ENCODE measurements at regions not wholly inside any gene's neighbourhood (a gene's known extent, or its start where the extent isn't known, plus 50 kb on each side); places are given as distances from the start of the nearest gene placed in this dataset.

- no peak for DNase-seq
Observed at GRCh38 chr17:33484559-33484958, 191.5 kb upstream of the ASIC2 start.

- no peak for DNase-seq
Observed at GRCh38 chr17:33486135-33486885, 193.2 kb upstream of the ASIC2 start.

GRCh38 chr17:33487187-33487879, 194.2 kb upstream of the ASIC2 start:
- no peak for DNase-seq

- no peak for DNase-seq
Observed at GRCh38 chr17:33491871-33492481, 198.9 kb upstream of the ASIC2 start.

GRCh38 chr17:33492731-33493265, 199.7 kb upstream of the ASIC2 start:
- DNase-seq = no peak

GRCh38 chr17:33493566-33493965, 200.5 kb upstream of the ASIC2 start:
- no peak for DNase-seq

- no peak for DNase-seq
Observed at GRCh38 chr17:33494151-33494550, 201.1 kb upstream of the ASIC2 start.

- DNase-seq = no peak
Observed at GRCh38 chr17:33497623-33498022, 204.5 kb upstream of the ASIC2 start.

- DNase-seq = no peak
Observed at GRCh38 chr17:33498069-33498468, 205.0 kb upstream of the ASIC2 start.

- no peak for DNase-seq
Observed at GRCh38 chr17:33499040-33499439, 205.9 kb upstream of the ASIC2 start.

GRCh38 chr17:33500151-33500550, 207.1 kb upstream of the ASIC2 start:
- no peak for DNase-seq

- DNase-seq = no peak
Observed at GRCh38 chr17:33501185-33501584, 208.1 kb upstream of the ASIC2 start.

GRCh38 chr17:33504571-33504970, 211.5 kb upstream of the ASIC2 start:
- DNase-seq = no peak

- DNase-seq = no peak
Observed at GRCh38 chr17:33506889-33507650, 214.0 kb upstream of the ASIC2 start.

GRCh38 chr17:33508215-33508614, 215.1 kb upstream of the ASIC2 start:
- no peak for DNase-seq

- no peak for DNase-seq
Observed at GRCh38 chr17:33509331-33509730, 216.2 kb upstream of the ASIC2 start.

GRCh38 chr17:33511670-33512069, 218.6 kb upstream of the ASIC2 start:
- no peak for DNase-seq

GRCh38 chr17:33512113-33512512, 219.0 kb upstream of the ASIC2 start:
- no peak for DNase-seq

GRCh38 chr17:33513769-33514168, 220.7 kb upstream of the ASIC2 start:
- DNase-seq = no peak

- no peak for DNase-seq
Observed at GRCh38 chr17:33514369-33514768, 221.3 kb upstream of the ASIC2 start.

GRCh38 chr17:33515974-33516373, 222.9 kb upstream of the ASIC2 start:
- no peak for DNase-seq

- no peak for DNase-seq
Observed at GRCh38 chr17:33516645-33517044, 223.6 kb upstream of the ASIC2 start.

GRCh38 chr17:33517746-33518145, 224.7 kb upstream of the ASIC2 start:
- DNase-seq = no peak

Measured in NCI-H2081 treated with DMSO at 0.1 percent for 48 hours (cell line).